ENCODE measurements at regions not wholly inside any gene's neighbourhood (a gene's known extent, or its start where the extent isn't known, plus 50 kb on each side); places are given as distances from the start of the nearest gene placed in this dataset.

GRCh38 chr6:15904651-15905376 is 224.1 kb upstream of the MYLIP start:
- TF ChIP-seq, protein P1, sequence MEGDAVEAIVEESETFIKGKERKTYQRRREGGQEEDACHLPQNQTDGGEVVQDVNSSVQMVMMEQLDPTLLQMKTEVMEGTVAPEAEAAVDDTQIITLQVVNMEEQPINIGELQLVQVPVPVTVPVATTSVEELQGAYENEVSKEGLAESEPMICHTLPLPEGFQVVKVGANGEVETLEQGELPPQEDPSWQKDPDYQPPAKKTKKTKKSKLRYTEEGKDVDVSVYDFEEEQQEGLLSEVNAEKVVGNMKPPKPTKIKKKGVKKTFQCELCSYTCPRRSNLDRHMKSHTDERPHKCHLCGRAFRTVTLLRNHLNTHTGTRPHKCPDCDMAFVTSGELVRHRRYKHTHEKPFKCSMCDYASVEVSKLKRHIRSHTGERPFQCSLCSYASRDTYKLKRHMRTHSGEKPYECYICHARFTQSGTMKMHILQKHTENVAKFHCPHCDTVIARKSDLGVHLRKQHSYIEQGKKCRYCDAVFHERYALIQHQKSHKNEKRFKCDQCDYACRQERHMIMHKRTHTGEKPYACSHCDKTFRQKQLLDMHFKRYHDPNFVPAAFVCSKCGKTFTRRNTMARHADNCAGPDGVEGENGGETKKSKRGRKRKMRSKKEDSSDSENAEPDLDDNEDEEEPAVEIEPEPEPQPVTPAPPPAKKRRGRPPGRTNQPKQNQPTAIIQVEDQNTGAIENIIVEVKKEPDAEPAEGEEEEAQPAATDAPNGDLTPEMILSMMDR (IDR thresholded peaks at IDR 0.05; ENCODE audit: low read depth, low read length): no peak
- in situ Hi-C loops (cut with HindIII; ENCODE audit: low sequenced_read_pairs): no loop called here
- H3K4me3 ChIP-seq (ENCODE audit: low read depth, low read length): no peak overlapping the region
- no peak for DNase-seq (ENCODE audit: low read depth, low spot score)

GRCh38 chr6:15901141-15902115 is 227.5 kb upstream of the MYLIP start:
- TF ChIP-seq, protein P1 (IDR thresholded peaks at IDR 0.05; ENCODE audit: low read depth, low read length): no peak
- DNase-seq (ENCODE audit: low read depth, low spot score): no peak
- in situ Hi-C loops (cut with HindIII; ENCODE audit: low sequenced_read_pairs): no loop called here
- H3K4me3 ChIP-seq (ENCODE audit: low read depth, low read length): no peak overlapping the region

- in situ Hi-C loops (cut with HindIII; ENCODE audit: low sequenced_read_pairs): no loop called here
- DNase-seq (ENCODE audit: low read depth, low spot score): no peak
- H3K4me3 ChIP-seq (ENCODE audit: low read depth, low read length): no peak overlapping the region
- TF ChIP-seq, protein P1 (IDR thresholded peaks at IDR 0.05; ENCODE audit: low read depth, low read length): no peak
These were observed 230.2 kb upstream of the MYLIP start for GRCh38 chr6:15898693-15899092.

DNA sequence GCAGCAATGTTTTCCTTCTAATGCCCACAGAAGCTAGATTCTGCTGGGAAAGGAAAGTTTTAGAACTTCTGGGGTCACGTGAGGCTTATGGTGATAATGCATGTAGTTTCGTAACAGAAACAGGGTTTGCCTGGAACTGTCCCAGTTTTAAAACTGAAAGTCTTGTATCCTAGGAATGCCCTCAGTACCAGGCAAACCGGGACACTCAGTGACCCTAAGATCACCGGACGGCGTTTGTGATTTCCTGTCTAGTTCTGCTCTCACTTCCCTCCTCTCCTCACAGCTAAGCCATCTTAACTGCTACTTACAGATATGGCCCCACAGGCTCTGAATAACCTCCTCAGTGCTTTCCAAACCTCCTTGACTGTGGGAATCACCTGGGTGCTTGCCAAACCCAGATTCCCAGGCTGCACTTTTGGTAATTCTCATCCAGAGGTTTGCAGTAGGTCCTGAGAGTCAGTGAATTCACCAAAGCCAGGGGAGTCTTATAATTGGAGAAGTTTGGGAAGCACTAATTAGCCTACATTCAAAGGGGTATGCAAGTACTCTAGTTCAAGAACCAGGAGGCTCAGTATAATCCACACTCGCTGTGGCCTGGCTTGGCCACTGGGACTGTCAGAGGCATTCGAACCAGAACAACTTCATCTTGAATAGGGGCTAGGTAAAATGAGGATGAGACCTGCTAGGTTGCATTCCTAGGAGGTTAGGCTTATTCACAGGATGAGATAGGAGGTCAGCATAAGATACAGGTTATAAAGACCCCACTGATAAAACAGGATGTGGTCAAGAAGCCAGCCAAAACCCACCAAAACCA is 231.6 kb upstream of the MYLIP start:
- no peak for DNase-seq (ENCODE audit: low read depth, low spot score)
- in situ Hi-C loops (cut with HindIII; ENCODE audit: low sequenced_read_pairs): no loop called here
- H3K4me3 ChIP-seq (ENCODE audit: low read depth, low read length): no peak overlapping the region
- TF ChIP-seq, protein P1 (IDR thresholded peaks at IDR 0.05; ENCODE audit: low read depth, low read length): no peak

DNA sequence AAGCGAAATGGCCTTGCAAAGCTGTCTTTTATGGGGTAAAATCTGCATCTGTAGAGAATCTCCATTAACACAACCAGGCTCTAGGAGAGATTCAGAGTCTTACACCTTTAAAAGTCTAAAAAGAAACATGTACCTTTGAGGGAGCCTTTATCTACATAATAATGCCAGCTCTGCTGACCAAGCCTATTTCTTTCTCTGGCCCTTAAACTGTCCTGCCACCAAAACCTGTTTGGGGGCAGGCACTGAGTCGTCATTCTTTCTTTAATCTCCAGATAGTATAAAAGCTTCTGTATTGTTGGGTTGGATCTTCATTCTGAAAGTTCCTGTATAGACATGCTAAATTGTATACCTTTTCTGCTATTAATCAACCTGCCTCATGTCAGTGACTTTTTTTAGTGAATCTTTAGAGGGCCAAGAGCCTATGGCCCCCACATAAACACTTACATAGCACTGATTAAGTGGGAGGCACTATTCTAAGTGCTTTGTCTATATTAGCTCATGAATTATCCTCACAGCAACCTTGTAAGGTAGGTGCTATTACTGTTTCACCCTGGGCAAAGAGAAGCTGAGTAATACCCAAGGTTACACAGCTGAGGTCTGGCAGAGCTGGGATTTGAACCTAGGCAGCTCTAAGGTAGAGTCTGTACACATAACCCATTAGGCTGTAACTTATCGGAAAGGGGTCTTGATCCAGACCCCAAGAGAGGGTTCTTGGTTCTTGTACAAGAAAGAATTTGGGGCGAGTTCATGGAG is 232.3 kb upstream of the DTNBP1 start:
- no peak for DNase-seq (ENCODE audit: low read depth, low spot score)
- TF ChIP-seq, protein P1 (IDR thresholded peaks at IDR 0.05; ENCODE audit: low read depth, low read length): no peak
- no peak overlapping the region for H3K4me3 ChIP-seq (ENCODE audit: low read depth, low read length)
- in situ Hi-C loops (cut with HindIII; ENCODE audit: low sequenced_read_pairs): no loop called here

Measured in astrocyte of the spinal cord (primary cell).